ENCODE measurements at regions not wholly inside any gene's neighbourhood (a gene's known extent, or its start where the extent isn't known, plus 50 kb on each side); places are given as distances from the start of the nearest gene placed in this dataset.

GRCh38 chr3:19025441-19025840, 122.9 kb upstream of the KCNH8 start:
- Mint-ChIP-seq H3K36me3 (no peaks in the 10 kb centered on the region), H3K4me3 (no peak overlapping the region), H3K9me3 (no peaks in the 10 kb centered on the region), H3K4me1 (peaks cover 0 to 4% (median under 1%) of the 10 kb centered on the region in 4 donors), H3K27ac (no peak overlapping the region), H3K27me3 (peaks cover 0 to 4% (median 0%) of the 10 kb centered on the region in 5 donors)
- POLR2A ChIA-PET = no interaction called here
- DNase-seq (no peak), ATAC-seq (no peak)

- POLR2A ChIA-PET = no interaction called here
- H3K36me3 Mint-ChIP-seq = no peaks in the 10 kb centered on the region
- H3K4me1 Mint-ChIP-seq = no peaks in the 10 kb centered on the region
- no peak for DNase-seq
- peaks cover 0 to 2% (median 0%) of the 10 kb centered on the region in 9 donors for H3K9me3 Mint-ChIP-seq
- H3K4me3 Mint-ChIP-seq = no peak overlapping the region
- ATAC-seq = no peak
- peaks cover 0 to 7% (median 0%) of the 10 kb centered on the region in 5 donors for H3K27me3 Mint-ChIP-seq
- H3K27ac Mint-ChIP-seq = no peak overlapping the region
Observed at GRCh38 chr3:19022546-19022945, 125.8 kb upstream of the KCNH8 start.

- Mint-ChIP-seq H3K36me3 (no peaks in the 10 kb centered on the region), H3K27ac (no peak overlapping the region), H3K9me3 (peaks cover 0 to 2% (median 0%) of the 10 kb centered on the region in 9 donors), H3K4me3 (no peak overlapping the region), H3K4me1 (no peaks in the 10 kb centered on the region), H3K27me3 (peaks cover 0 to 3% (median 0%) of the 10 kb centered on the region in 5 donors)
- POLR2A ChIA-PET = no interaction called here
- no peak for ATAC-seq
- DNase-seq = no peak
Observed at GRCh38 chr3:19016851-19017250, 131.5 kb upstream of the KCNH8 start.

- ATAC-seq (no peak), DNase-seq (no peak)
- H3K27ac Mint-ChIP-seq = peak overlapping the region in 1 of 10 donors; percentile 0
- H3K27me3 Mint-ChIP-seq = peaks cover 0 to 2% (median 0%) of the 10 kb centered on the region in 5 donors
- peaks cover 0 to 2% (median 0%) of the 10 kb centered on the region in 9 donors for H3K9me3 Mint-ChIP-seq
- H3K36me3 Mint-ChIP-seq = no peaks in the 10 kb centered on the region
- POLR2A ChIA-PET = no interaction called here
- no peaks in the 10 kb centered on the region for H3K4me1 Mint-ChIP-seq
- H3K4me3 Mint-ChIP-seq = no peak overlapping the region
Observed at GRCh38 chr3:19013879-19014278, 134.4 kb upstream of the KCNH8 start.

GRCh38 chr3:19012846-19013245, 135.5 kb upstream of the KCNH8 start:
- Mint-ChIP-seq H3K27ac (no peak overlapping the region), H3K4me1 (no peaks in the 10 kb centered on the region), H3K9me3 (peaks cover 0 to 2% (median 0%) of the 10 kb centered on the region in 9 donors), H3K4me3 (no peak overlapping the region), H3K27me3 (peaks cover 0 to under 1% (median 0%) of the 10 kb centered on the region in 5 donors), H3K36me3 (no peaks in the 10 kb centered on the region)
- DNase-seq (no peak), ATAC-seq (no peak)
- POLR2A ChIA-PET = no interaction called here

- H3K4me3 Mint-ChIP-seq = no peak overlapping the region
- H3K4me1 Mint-ChIP-seq = no peaks in the 10 kb centered on the region
- H3K27me3 Mint-ChIP-seq = peaks cover 0 to 2% (median 0%) of the 10 kb centered on the region in 5 donors
- DNase-seq (no peak), ATAC-seq (no peak)
- POLR2A ChIA-PET = no interaction called here
- peaks cover 0 to 5% (median 0%) of the 10 kb centered on the region in 3 donors for H3K36me3 Mint-ChIP-seq
- no peak overlapping the region for H3K27ac Mint-ChIP-seq
- peaks cover 0 to 1% (median 0%) of the 10 kb centered on the region in 9 donors for H3K9me3 Mint-ChIP-seq
Observed at GRCh38 chr3:19002606-19003005, 145.7 kb upstream of the KCNH8 start.

- ATAC-seq = no peak
- Mint-ChIP-seq H3K36me3 (peaks cover 0 to 18% (median 12%) of the 10 kb centered on the region in 3 donors), H3K27ac (peak overlapping the region in 1 of 10 donors; percentile 65), H3K4me3 (no peak overlapping the region), H3K27me3 (no peaks in the 10 kb centered on the region), H3K4me1 (no peaks in the 10 kb centered on the region), H3K9me3 (peaks cover 0 to 21% (median 13%) of the 10 kb centered on the region in 9 donors)
- POLR2A ChIA-PET = no interaction called here
- no peak for DNase-seq
Observed at GRCh38 chr3:18998069-18998468, 150.2 kb upstream of the KCNH8 start.

- Mint-ChIP-seq H3K9me3 (peaks cover 0 to 21% (median 13%) of the 10 kb centered on the region in 9 donors), H3K27me3 (peaks cover 4 to 20% (median 7%) of the 10 kb centered on the region in 5 donors), H3K4me1 (peaks cover 5 to 19% (median 13%) of the 10 kb centered on the region in 4 donors), H3K4me3 (no peak overlapping the region), H3K36me3 (peaks cover 0 to 18% (median 12%) of the 10 kb centered on the region in 3 donors), H3K27ac (no peak overlapping the region)
- no peak for DNase-seq
- no peak for ATAC-seq
- POLR2A ChIA-PET = no interaction called here
Observed at GRCh38 chr3:18992709-18993108, 155.6 kb upstream of the KCNH8 start.

GRCh38 chr3:18989237-18989795, 159.0 kb upstream of the KCNH8 start:
- H3K4me1 Mint-ChIP-seq = peaks cover 5 to 19% (median 14%) of the 10 kb centered on the region in 4 donors
- H3K36me3 Mint-ChIP-seq = no peaks in the 10 kb centered on the region
- peak overlapping the region in 2 of 10 donors; percentile 4 to 24 for H3K27ac Mint-ChIP-seq
- DNase-seq = no peak
- peak overlapping the region in 8 of 10 donors; percentile 7 to 72 (median 36) for H3K4me3 Mint-ChIP-seq
- POLR2A ChIA-PET = no interaction called here
- ATAC-seq = no peak
- peaks cover 4 to 20% (median 7%) of the 10 kb centered on the region in 5 donors for H3K27me3 Mint-ChIP-seq
- H3K9me3 Mint-ChIP-seq = no peaks in the 10 kb centered on the region

GRCh38 chr3:18988614-18989229, 159.6 kb upstream of the KCNH8 start:
- DNase-seq = peak in 5 of 10 donors; percentile 8 to 62 (median 52)
- peak; percentile 62 to 66 for ATAC-seq
- Mint-ChIP-seq H3K9me3 (no peaks in the 10 kb centered on the region), H3K27me3 (peaks cover 4 to 20% (median 7%) of the 10 kb centered on the region in 5 donors), H3K4me3 (peak overlapping the region in 7 of 10 donors; percentile 31 to 72 (median 52)), H3K4me1 (peaks cover 5 to 19% (median 14%) of the 10 kb centered on the region in 4 donors), H3K36me3 (no peaks in the 10 kb centered on the region), H3K27ac (peak overlapping the region in 2 of 10 donors; percentile 20 to 24)
- POLR2A ChIA-PET = no interaction called here

GRCh38 chr3:18987862-18988447, 160.4 kb upstream of the KCNH8 start:
- Mint-ChIP-seq H3K4me3 (peak overlapping the region in 3 of 10 donors; percentile 42 to 56 (median 53)), H3K36me3 (no peaks in the 10 kb centered on the region), H3K27ac (peak overlapping the region in 3 of 10 donors; percentile 12 to 20 (median 16)), H3K27me3 (peaks cover 4 to 20% (median 7%) of the 10 kb centered on the region in 5 donors), H3K9me3 (peaks cover 0 to under 1% (median 0%) of the 10 kb centered on the region in 9 donors), H3K4me1 (peaks cover 5 to 19% (median 14%) of the 10 kb centered on the region in 4 donors)
- ATAC-seq (no peak), DNase-seq (no peak)
- POLR2A ChIA-PET = no interaction called here

GRCh38 chr3:18987070-18987469, 161.2 kb upstream of the KCNH8 start:
- POLR2A ChIA-PET = no interaction called here
- Mint-ChIP-seq H3K4me1 (peaks cover 5 to 19% (median 14%) of the 10 kb centered on the region in 4 donors), H3K27me3 (peaks cover 4 to 20% (median 7%) of the 10 kb centered on the region in 5 donors), H3K4me3 (no peak overlapping the region), H3K27ac (no peak overlapping the region), H3K36me3 (no peaks in the 10 kb centered on the region), H3K9me3 (peaks cover 0 to 3% (median 0%) of the 10 kb centered on the region in 9 donors)
- no peak for DNase-seq
- ATAC-seq = no peak

- H3K9me3 Mint-ChIP-seq = peaks cover 0 to 6% (median 0%) of the 10 kb centered on the region in 9 donors
- H3K27me3 Mint-ChIP-seq = peaks cover 0 to 1% (median 1%) of the 10 kb centered on the region in 5 donors
- POLR2A ChIA-PET = no interaction called here
- no peak for ATAC-seq
- no peak overlapping the region for H3K4me3 Mint-ChIP-seq
- H3K27ac Mint-ChIP-seq = no peak overlapping the region
- no peaks in the 10 kb centered on the region for H3K36me3 Mint-ChIP-seq
- H3K4me1 Mint-ChIP-seq = peaks cover 1 to 3% (median 2%) of the 10 kb centered on the region in 4 donors
- no peak for DNase-seq
Observed at GRCh38 chr3:18982920-18983319, 165.4 kb upstream of the KCNH8 start.

Data from naive thymus-derived CD8-positive, alpha-beta T cell (primary cell).